ENCODE measurements at regions not wholly inside any gene's neighbourhood (a gene's known extent, or its start where the extent isn't known, plus 50 kb on each side); places are given as distances from the start of the nearest gene placed in this dataset.
"Not testable (repeated sequence)": the region's sequence is repeated elsewhere in the genome, so short reads cannot be mapped to it uniquely, and the experiment has no call there.

DNA sequence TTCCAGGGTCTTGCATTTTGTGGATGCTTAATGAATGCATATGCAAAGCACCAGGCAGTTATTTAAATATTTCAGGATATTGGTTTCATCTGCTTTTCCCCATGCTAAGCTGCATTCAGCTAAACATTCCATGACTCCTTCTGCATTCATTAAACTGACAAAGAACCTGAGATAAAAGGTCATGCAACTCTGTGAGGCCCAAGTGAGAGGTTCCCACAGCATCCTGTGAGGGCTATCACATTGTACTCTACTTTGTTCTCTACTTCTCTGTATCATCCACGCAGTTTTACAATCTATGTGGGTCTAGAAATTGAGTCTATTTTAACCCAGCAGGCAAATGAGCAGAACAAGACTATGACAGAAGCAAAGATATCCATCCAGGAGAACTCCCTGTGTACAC lies 86.4 kb upstream of the PRSS16 start:
- H3K36me3 ChIP-seq = no peaks in the 10 kb centered on the region
- no peaks in the 10 kb centered on the region for H3K4me1 ChIP-seq
- H3K9me3 ChIP-seq = no peaks in the 10 kb centered on the region
- TF ChIP-seq, protein P1, sequence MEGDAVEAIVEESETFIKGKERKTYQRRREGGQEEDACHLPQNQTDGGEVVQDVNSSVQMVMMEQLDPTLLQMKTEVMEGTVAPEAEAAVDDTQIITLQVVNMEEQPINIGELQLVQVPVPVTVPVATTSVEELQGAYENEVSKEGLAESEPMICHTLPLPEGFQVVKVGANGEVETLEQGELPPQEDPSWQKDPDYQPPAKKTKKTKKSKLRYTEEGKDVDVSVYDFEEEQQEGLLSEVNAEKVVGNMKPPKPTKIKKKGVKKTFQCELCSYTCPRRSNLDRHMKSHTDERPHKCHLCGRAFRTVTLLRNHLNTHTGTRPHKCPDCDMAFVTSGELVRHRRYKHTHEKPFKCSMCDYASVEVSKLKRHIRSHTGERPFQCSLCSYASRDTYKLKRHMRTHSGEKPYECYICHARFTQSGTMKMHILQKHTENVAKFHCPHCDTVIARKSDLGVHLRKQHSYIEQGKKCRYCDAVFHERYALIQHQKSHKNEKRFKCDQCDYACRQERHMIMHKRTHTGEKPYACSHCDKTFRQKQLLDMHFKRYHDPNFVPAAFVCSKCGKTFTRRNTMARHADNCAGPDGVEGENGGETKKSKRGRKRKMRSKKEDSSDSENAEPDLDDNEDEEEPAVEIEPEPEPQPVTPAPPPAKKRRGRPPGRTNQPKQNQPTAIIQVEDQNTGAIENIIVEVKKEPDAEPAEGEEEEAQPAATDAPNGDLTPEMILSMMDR (IDR thresholded peaks at IDR 0.05; ENCODE audit: low read depth, low read length) = no peak
- H3K4me3 ChIP-seq (ENCODE audit: low read depth, low read length) = no peak overlapping the region
- no peak for DNase-seq
- no peaks in the 10 kb centered on the region for H3K27me3 ChIP-seq

DNA sequence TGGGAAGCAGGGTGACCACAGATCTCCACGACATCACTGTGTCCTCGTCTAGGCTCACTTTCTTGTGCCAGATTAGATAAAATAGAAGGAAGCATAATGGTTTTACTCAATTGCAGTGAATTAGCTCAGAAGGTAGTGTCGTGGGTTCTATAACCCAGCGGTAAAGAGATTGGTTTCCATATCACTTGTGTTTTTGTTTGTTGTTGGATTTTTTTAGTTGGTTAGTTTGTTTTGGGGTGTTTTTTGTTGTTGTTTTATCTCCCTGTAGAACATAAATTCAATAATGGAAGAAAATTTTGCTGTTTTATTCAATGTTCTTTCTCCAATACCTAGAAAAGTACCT lies 85.9 kb upstream of the PRSS16 start:
- TF ChIP-seq, protein P1 (IDR thresholded peaks at IDR 0.05; ENCODE audit: low read depth, low read length) = no peak
- H3K4me3 ChIP-seq (ENCODE audit: low read depth, low read length) = peak overlapping the region; percentile 16
- H3K27me3 ChIP-seq = no peaks in the 10 kb centered on the region
- no peak for DNase-seq
- H3K9me3 ChIP-seq = no peaks in the 10 kb centered on the region
- H3K36me3 ChIP-seq = no peaks in the 10 kb centered on the region
- H3K4me1 ChIP-seq = no peaks in the 10 kb centered on the region

GRCh38 chr6:27161946-27162603 lies 85.4 kb upstream of the PRSS16 start:
- Histone ChIP-seq H3K27me3 (no peaks in the 10 kb centered on the region), H3K4me3 (ENCODE audit: low read depth, low read length) (peak overlapping the region; percentile 16), H3K36me3 (no peaks in the 10 kb centered on the region), H3K9me3 (no peaks in the 10 kb centered on the region), H3K4me1 (no peaks in the 10 kb centered on the region)
- DNase-seq = peak; percentile 68
- TF ChIP-seq, protein P1 (IDR thresholded peaks at IDR 0.05; ENCODE audit: low read depth, low read length) = peak; percentile 55

DNA sequence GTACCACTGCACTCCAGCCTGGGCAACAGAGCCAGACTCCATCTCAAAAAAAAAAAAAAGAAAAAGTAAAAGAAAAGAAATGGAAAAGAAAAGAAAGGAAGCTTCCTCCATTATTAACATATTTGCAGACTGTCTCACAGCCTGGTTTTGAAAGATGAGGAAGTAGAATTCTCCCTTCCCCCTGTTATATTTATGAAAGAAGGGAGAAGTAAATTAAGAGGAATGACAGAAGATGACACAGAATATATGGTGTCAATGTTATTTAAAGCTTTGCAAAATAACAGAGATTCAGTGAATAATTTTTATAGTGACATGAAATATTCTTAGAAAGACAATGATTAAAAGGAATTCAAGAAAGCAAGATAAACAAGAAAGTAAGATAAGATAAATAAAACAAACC lies 83.7 kb upstream of the PRSS16 start:
- Histone ChIP-seq H3K4me1 (no peaks in the 10 kb centered on the region), H3K9me3 (no peaks in the 10 kb centered on the region), H3K4me3 (ENCODE audit: low read depth, low read length) (no peak overlapping the region), H3K27me3 (no peaks in the 10 kb centered on the region), H3K36me3 (no peaks in the 10 kb centered on the region)
- DNase-seq = no peak
- TF ChIP-seq, protein P1 (IDR thresholded peaks at IDR 0.05; ENCODE audit: low read depth, low read length) = no peak

- Histone ChIP-seq H3K9me3 (no peaks in the 10 kb centered on the region), H3K4me1 (no peaks in the 10 kb centered on the region), H3K36me3 (no peaks in the 10 kb centered on the region), H3K4me3 (ENCODE audit: low read depth, low read length) (no peak overlapping the region), H3K27me3 (no peaks in the 10 kb centered on the region)
- no peak for DNase-seq
- TF ChIP-seq, protein P1 (IDR thresholded peaks at IDR 0.05; ENCODE audit: low read depth, low read length) = no peak
Measured at GRCh38 chr6:27168108-27168507, 79.4 kb upstream of the PRSS16 start.

- H3K4me1 ChIP-seq = no peaks in the 10 kb centered on the region
- no peaks in the 10 kb centered on the region for H3K9me3 ChIP-seq
- TF ChIP-seq, protein P1 (IDR thresholded peaks at IDR 0.05; ENCODE audit: low read depth, low read length) = no peak
- DNase-seq = no peak
- H3K36me3 ChIP-seq = no peaks in the 10 kb centered on the region
- no peak overlapping the region for H3K4me3 ChIP-seq (ENCODE audit: low read depth, low read length)
- no peaks in the 10 kb centered on the region for H3K27me3 ChIP-seq
Measured at GRCh38 chr6:27168586-27169443, 78.7 kb upstream of the PRSS16 start.

DNA sequence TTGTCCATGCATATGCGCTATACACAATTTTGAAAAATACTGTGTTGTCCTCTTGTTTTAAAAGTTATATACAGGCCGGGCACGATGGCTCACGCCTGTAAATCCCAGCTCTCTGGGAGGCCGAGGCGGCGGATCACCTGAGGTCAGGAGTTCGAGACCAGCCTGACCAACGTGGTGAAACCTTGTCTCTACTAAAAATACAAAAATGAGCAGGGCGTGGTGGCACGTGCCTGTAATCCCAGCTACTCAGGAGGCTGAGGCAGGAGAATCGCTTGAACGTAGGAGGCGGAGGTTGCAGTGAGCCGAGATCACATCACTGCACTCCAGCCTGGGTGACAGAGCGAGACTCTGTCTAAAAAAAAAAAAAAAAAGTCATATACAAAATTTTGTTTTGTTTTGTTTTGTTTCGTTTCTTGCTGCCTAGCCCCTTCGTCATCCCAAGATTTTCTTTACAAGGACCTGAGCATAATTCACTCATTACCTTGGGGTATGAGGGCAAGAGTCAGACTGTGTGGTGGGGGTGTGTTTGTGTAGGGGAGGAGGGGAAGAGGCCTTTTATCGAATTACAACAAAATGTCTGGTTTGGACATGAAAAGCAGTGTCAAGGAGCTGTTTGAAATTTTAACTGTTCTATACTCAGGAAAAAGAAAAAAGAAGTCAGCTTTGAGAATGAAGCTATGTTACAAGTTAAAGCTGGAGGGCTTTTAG lies 74.8 kb upstream of the PRSS16 start:
- DNase-seq; H3K4me3 ChIP-seq (ENCODE audit: low read depth, low read length); H3K4me1 ChIP-seq; H3K9me3 ChIP-seq; H3K27me3 ChIP-seq; H3K36me3 ChIP-seq: not testable (repeated sequence)

DNA sequence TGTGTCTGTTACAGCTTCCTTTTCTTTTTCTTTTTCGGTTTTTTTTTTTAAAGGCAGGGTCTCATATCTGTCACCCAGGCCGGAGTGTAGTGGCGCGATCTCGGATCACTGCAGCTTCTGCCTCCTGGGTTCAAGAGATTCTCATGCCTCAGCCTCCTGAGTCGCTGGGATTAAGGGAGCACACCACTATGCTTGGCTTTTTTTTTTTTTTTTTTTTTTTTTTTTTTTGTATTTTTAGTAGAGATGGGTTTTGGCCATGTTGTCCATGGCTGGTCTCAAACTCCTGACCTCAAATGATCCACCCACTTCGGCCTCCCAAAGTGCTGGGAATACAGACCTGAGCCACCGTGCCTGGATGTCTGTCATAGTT lies 74.3 kb upstream of the PRSS16 start:
- not testable (repeated sequence) for H3K27me3 ChIP-seq; DNase-seq; H3K36me3 ChIP-seq; H3K9me3 ChIP-seq; H3K4me3 ChIP-seq (ENCODE audit: low read depth, low read length); H3K4me1 ChIP-seq

All from BE2C (cell line).